ENCODE measurements at regions not wholly inside any gene's neighbourhood (a gene's known extent, or its start where the extent isn't known, plus 50 kb on each side); places are given as distances from the start of the nearest gene placed in this dataset.

DNA sequence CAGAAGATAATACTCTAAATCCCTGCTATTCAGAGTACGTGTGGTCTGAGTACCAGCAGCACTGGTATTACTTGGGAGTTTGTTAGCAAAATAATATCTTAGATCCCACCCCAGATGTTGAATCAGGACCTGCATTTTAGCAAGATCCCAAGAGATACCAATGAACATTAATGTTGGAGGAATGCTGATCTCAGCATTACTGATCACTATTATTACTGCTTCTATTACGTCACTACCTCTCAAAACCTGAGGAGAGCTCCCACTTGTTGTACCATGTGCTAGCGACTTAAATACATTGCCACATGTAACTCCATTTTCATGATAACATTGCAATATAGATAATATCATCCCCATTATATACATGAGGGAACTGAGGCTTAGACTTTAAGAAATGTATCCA, 185.2 kb downstream of the SPRY1 start:
- TF ChIP-seq EZH2phosphoT487 (IDR thresholded peaks at IDR 0.05; ENCODE audit: low read length) (no peak), EZH2 (optimal IDR thresholded peaks at IDR 0.05; ENCODE audit: low read depth, low read length) (no peak)
- TF ChIP-seq, protein P1, sequence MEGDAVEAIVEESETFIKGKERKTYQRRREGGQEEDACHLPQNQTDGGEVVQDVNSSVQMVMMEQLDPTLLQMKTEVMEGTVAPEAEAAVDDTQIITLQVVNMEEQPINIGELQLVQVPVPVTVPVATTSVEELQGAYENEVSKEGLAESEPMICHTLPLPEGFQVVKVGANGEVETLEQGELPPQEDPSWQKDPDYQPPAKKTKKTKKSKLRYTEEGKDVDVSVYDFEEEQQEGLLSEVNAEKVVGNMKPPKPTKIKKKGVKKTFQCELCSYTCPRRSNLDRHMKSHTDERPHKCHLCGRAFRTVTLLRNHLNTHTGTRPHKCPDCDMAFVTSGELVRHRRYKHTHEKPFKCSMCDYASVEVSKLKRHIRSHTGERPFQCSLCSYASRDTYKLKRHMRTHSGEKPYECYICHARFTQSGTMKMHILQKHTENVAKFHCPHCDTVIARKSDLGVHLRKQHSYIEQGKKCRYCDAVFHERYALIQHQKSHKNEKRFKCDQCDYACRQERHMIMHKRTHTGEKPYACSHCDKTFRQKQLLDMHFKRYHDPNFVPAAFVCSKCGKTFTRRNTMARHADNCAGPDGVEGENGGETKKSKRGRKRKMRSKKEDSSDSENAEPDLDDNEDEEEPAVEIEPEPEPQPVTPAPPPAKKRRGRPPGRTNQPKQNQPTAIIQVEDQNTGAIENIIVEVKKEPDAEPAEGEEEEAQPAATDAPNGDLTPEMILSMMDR (IDR thresholded peaks at IDR 0.05; ENCODE audit: low read length), result no peak

Data from MM.1S (cell line).